OCI-LY3 (cell line): ENCODE measurements at regions not wholly inside any gene's neighbourhood (a gene's known extent, or its start where the extent isn't known, plus 50 kb on each side); places are given as distances from the start of the nearest gene placed in this dataset.

Experiments used
- EZH2phosphoT487 ChIP-seq: fragments of 200-600 bp; shearing (Covaris generic); IDR thresholded peaks from 2 replicates; pipeline ENCODE4 v1.6.1; 2018; ENCODE audit warnings: antibody characterized with exemption, mixed run types, low read depth
- TF ChIP-seq, protein P1 (sequence below): fragments of 200-600, 300-600 bp; sonication (generic); IDR thresholded peaks from 2 replicates; pipeline ENCODE4 v1.5.1; 2014; ENCODE audit warnings: antibody characterized with exemption, low read length, low read depth

GRCh38 chr18:39455285-39455684 lies 1889.7 kb upstream of the CELF4 start:
- TF ChIP-seq, protein P1, sequence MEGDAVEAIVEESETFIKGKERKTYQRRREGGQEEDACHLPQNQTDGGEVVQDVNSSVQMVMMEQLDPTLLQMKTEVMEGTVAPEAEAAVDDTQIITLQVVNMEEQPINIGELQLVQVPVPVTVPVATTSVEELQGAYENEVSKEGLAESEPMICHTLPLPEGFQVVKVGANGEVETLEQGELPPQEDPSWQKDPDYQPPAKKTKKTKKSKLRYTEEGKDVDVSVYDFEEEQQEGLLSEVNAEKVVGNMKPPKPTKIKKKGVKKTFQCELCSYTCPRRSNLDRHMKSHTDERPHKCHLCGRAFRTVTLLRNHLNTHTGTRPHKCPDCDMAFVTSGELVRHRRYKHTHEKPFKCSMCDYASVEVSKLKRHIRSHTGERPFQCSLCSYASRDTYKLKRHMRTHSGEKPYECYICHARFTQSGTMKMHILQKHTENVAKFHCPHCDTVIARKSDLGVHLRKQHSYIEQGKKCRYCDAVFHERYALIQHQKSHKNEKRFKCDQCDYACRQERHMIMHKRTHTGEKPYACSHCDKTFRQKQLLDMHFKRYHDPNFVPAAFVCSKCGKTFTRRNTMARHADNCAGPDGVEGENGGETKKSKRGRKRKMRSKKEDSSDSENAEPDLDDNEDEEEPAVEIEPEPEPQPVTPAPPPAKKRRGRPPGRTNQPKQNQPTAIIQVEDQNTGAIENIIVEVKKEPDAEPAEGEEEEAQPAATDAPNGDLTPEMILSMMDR, result no peak
- no peak for TF ChIP-seq EZH2phosphoT487
